ENCODE measurements at regions not wholly inside any gene's neighbourhood (a gene's known extent, or its start where the extent isn't known, plus 50 kb on each side); places are given as distances from the start of the nearest gene placed in this dataset.

DNA sequence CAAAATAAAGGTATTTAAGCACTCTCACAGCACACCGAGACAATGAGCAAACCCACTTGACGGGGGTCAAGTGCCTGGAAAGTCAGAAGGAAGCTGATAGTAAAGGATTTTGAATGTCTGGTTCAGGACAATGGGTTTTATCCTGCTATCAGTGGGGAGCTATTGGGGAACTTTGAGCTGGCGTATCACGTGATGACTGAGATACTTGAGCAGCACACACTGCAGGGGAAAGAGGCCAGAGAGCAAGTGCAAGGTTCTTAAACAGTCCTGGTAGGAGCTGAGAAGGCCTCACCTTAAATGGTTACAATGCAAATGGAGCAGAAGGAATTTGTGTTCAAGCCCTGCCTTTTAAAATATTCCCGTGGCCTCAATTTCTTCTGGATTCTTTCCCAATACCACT is 225.3 kb downstream of the LACC1 start:
- H3K27ac ChIP-seq: peak overlapping the region; percentile 97
- no peaks in the 10 kb centered on the region for H3K27me3 ChIP-seq
- H3K4me1 ChIP-seq (ENCODE audit: low read depth): peaks cover 58% of the 10 kb centered on the region
- H3K9me3 ChIP-seq (ENCODE audit: low read depth): no peaks in the 10 kb centered on the region
- no peak for TF ChIP-seq CTCF (IDR thresholded peaks at IDR 0.05; ENCODE audit: low read depth, low read length)
- H3K36me3 ChIP-seq: no peaks in the 10 kb centered on the region
- H3K4me3 ChIP-seq: no peak overlapping the region
- DNase-seq (ENCODE audit: low read depth in 1 of 2, low spot score in 1 of 2): peak in 1 of 2 donors; percentile 93

- no peaks in the 10 kb centered on the region for H3K27me3 ChIP-seq
- TF ChIP-seq CTCF (IDR thresholded peaks at IDR 0.05; ENCODE audit: low read depth, low read length): no peak
- H3K4me3 ChIP-seq: no peak overlapping the region
- H3K36me3 ChIP-seq: no peaks in the 10 kb centered on the region
- H3K9me3 ChIP-seq (ENCODE audit: low read depth): no peaks in the 10 kb centered on the region
- peaks cover 58% of the 10 kb centered on the region for H3K4me1 ChIP-seq (ENCODE audit: low read depth)
- H3K27ac ChIP-seq: peak overlapping the region; percentile 97
- peak in 1 of 2 donors; percentile 8 for DNase-seq (ENCODE audit: low read depth in 1 of 2, low spot score in 1 of 2)
These were observed 226.8 kb downstream of the LACC1 start for GRCh38 chr13:44106266-44107152.

- no peak overlapping the region for H3K4me3 ChIP-seq
- no peaks in the 10 kb centered on the region for H3K36me3 ChIP-seq
- no peaks in the 10 kb centered on the region for H3K27me3 ChIP-seq
- DNase-seq (ENCODE audit: low read depth in 1 of 2, low spot score in 1 of 2): no peak
- H3K9me3 ChIP-seq (ENCODE audit: low read depth): no peaks in the 10 kb centered on the region
- TF ChIP-seq CTCF (IDR thresholded peaks at IDR 0.05; ENCODE audit: low read depth, low read length): no peak
- peaks cover 66% of the 10 kb centered on the region for H3K4me1 ChIP-seq (ENCODE audit: low read depth)
- peak overlapping the region; percentile 86 for H3K27ac ChIP-seq
These were observed 227.8 kb downstream of the LACC1 start for GRCh38 chr13:44107357-44108121.

DNA sequence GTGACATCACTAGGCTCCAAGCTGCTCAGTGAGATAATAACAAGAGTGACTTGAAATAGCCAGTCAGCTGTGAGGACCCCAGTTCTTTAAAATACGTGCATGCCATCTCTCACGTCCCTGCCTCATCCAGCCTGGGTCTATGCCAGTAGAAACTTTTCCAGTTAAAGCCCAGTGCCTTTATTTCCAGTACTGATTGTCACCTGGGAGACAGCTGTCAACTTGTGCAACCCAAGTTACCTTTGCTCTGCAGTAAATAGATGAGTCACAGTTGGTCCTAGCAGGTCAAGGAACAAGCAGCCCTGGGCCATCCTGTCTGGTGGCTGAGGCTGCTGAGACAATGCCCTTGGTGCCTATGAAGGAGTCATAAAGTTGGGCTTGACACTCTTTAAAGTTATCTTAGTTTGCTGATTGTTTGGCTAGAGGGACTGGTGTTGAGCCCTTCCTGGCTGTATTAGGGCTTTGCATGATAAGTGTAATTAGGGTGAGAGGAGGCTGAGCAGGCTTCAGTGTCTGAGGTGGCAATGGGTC is 228.7 kb downstream of the LACC1 start:
- Histone ChIP-seq H3K27me3 (no peaks in the 10 kb centered on the region), H3K9me3 (ENCODE audit: low read depth) (no peaks in the 10 kb centered on the region), H3K4me3 (no peak overlapping the region), H3K27ac (peak overlapping the region; percentile 86), H3K36me3 (no peaks in the 10 kb centered on the region), H3K4me1 (ENCODE audit: low read depth) (peaks cover 67% of the 10 kb centered on the region)
- TF ChIP-seq CTCF (IDR thresholded peaks at IDR 0.05; ENCODE audit: low read depth, low read length): no peak
- peak in 1 of 2 donors; percentile 5 for DNase-seq (ENCODE audit: low read depth in 1 of 2, low spot score in 1 of 2)

DNA sequence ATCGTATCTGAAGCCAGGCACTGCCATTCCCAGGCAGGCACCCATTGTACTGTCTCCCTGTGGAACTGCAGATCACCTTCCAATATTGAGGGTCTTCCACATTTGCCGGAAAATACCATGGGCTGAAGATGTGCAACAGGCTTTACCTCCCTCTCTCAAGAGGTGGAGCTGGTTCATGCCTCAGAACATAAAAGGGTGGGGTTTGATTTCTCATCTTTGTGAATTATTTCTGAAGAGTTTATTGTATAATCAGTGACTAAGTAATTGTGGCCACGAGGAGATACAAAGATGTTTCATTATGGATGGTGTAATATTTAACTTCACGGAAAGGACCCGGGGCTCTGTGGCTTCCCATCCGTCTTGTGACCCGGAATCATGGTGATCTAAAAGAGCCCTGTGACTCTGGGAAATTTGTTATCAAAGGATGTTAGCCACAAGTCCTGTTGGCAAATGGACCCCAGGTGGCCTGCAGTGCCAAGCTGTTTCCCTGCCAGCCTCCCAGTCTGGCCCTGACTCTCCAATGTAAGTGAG is 230.5 kb downstream of the LACC1 start:
- DNase-seq (ENCODE audit: low read depth in 1 of 2, low spot score in 1 of 2): no peak
- Histone ChIP-seq H3K4me1 (ENCODE audit: low read depth) (peaks cover 52% of the 10 kb centered on the region), H3K4me3 (no peak overlapping the region), H3K27ac (peak overlapping the region; percentile 86), H3K9me3 (ENCODE audit: low read depth) (no peaks in the 10 kb centered on the region), H3K27me3 (no peaks in the 10 kb centered on the region), H3K36me3 (no peaks in the 10 kb centered on the region)
- no peak for TF ChIP-seq CTCF (IDR thresholded peaks at IDR 0.05; ENCODE audit: low read depth, low read length)
